Lung (tissue), 11 donors: ENCODE measurements at regions not wholly inside any gene's neighbourhood (a gene's known extent, or its start where the extent isn't known, plus 50 kb on each side); places are given as distances from the start of the nearest gene placed in this dataset.
"Not testable (repeated sequence)": the region's sequence is repeated elsewhere in the genome, so short reads cannot be mapped to it uniquely, and the experiment has no call there.

Source experiments
- ATAC-seq: fragments of 200-7000 bp; cut with Tn5 transposase; one replicate; pipeline ENCODE4 v1.9.1; 2020; ENCODE audit warnings: moderate number of reproducible peaks; ENCODE audit not compliant: insufficient read depth, low FRiP score
- DNase-seq, 3 donors: peaks; one replicate each; pipeline ENCODE4 v3.0.0-alpha.2; 2013 to 2017
- H3K27ac ChIP-seq, 2 donors: one replicate each; pipeline ENCODE4 v1.5.1; 2013; ENCODE audit warnings: mild to moderate bottlenecking in 2 of 2, moderate library complexity in 2 of 2, control low read depth in 1 of 2, inconsistent platforms in 1 of 2, low read depth in 1 of 2, low read length in 1 of 2
- H3K27me3 ChIP-seq, 3 donors: one replicate each; pipeline ENCODE4 v1.5.1; 2013; ENCODE audit warnings: low read length in 2 of 3; ENCODE audit not compliant: control insufficient read depth in 3 of 3, insufficient read depth in 3 of 3
- H3K36me3 ChIP-seq, 4 donors: one replicate each; pipeline ENCODE4 v1.5.1; 2013; ENCODE audit warnings: low read length in 4 of 4, mild to moderate bottlenecking in 1 of 4, moderate library complexity in 1 of 4; ENCODE audit not compliant: control insufficient read depth in 4 of 4, insufficient read depth in 4 of 4
- H3K4me1 ChIP-seq, 5 donors: one replicate each; pipeline ENCODE4 v1.5.1; 2013; ENCODE audit warnings: low read length in 5 of 5, mild to moderate bottlenecking in 2 of 5, moderate library complexity in 1 of 5; ENCODE audit not compliant: control insufficient read depth in 5 of 5, insufficient read depth in 5 of 5
- H3K4me3 ChIP-seq: one replicate; pipeline ENCODE4 v1.5.1; 2013; ENCODE audit warnings: mild to moderate bottlenecking, control low read depth, moderate library complexity
- H3K9ac ChIP-seq, 2 donors: one replicate each; pipeline ENCODE4 v1.5.1; 2013; ENCODE audit warnings: low read length in 2 of 2, control low read depth in 1 of 2; ENCODE audit not compliant: insufficient read depth in 1 of 2
- H3K9me3 ChIP-seq, 4 donors: one replicate each; pipeline ENCODE4 v1.5.1; 2013; ENCODE audit warnings: low read length in 3 of 4, mild to moderate bottlenecking in 1 of 4, moderate library complexity in 1 of 4; ENCODE audit not compliant: control insufficient read depth in 4 of 4, insufficient read depth in 3 of 4
- CTCF ChIP-seq: IDR thresholded peaks from 2 replicates; pipeline ENCODE4 v1.5.1; 2012; ENCODE audit warnings: mild to moderate bottlenecking; ENCODE audit errors: control extremely low read depth, extremely low read depth
- WGBS, 2 donors: extraction: QIAGEN DNeasy Blood & Tissue Kit; methylation state at CpG; one replicate each; pipeline ENCODE4 v1.1.7; 2013; 5-methylcytosine and 5-hydroxymethylcytosine counted together
- donor health status: control.
- donor health status: control.
- donor health status: Bipolar disorder and iron deficiency.
- donor health status: healthy.
- donor health status: DM: yes; HTN: yes; CAD: no.

GRCh38 chr6:76876922-76877553 lies 586.3 kb downstream of the HTR1B start:
- WGBS, 2 donors = 64 to 75% methylated on average over 8 to 9 of the region's 10 CpGs
- no peak overlapping the region for H3K4me3 ChIP-seq
- ATAC-seq = peak; percentile 72
- DNase-seq = peak; percentile 19 to 62 (median 60)
- no peaks in the 10 kb centered on the region for H3K4me1 ChIP-seq
- no peaks in the 10 kb centered on the region for H3K9me3 ChIP-seq
- no peak for TF ChIP-seq CTCF
- H3K36me3 ChIP-seq = no peaks in the 10 kb centered on the region
- no peak overlapping the region for H3K27ac ChIP-seq
- no peaks in the 10 kb centered on the region for H3K27me3 ChIP-seq
- H3K9ac ChIP-seq = no peak overlapping the region

- WGBS, 2 donors = 59 to 78% methylated on average over 11 to 12 of the region's 18 CpGs
- not testable (repeated sequence) for H3K9me3 ChIP-seq, H3K27ac ChIP-seq, H3K27me3 ChIP-seq, H3K4me3 ChIP-seq, DNase-seq, ATAC-seq, H3K4me1 ChIP-seq, H3K36me3 ChIP-seq, H3K9ac ChIP-seq
Observed at GRCh38 chr6:76876430-76876829, 586.9 kb downstream of the HTR1B start.

- Histone ChIP-seq H3K36me3 (no peaks in the 10 kb centered on the region), H3K27ac (no peak overlapping the region), H3K9me3 (no peaks in the 10 kb centered on the region), H3K9ac (no peak overlapping the region), H3K4me1 (no peaks in the 10 kb centered on the region), H3K4me3 (no peak overlapping the region), H3K27me3 (no peaks in the 10 kb centered on the region)
- 65 to 72% methylated on average over 3 of the region's 3 CpGs for WGBS, 2 donors
- TF ChIP-seq CTCF = no peak
- no peak for ATAC-seq
- no peak for DNase-seq
Observed at GRCh38 chr6:76867182-76867581, 596.1 kb downstream of the HTR1B start.

DNA sequence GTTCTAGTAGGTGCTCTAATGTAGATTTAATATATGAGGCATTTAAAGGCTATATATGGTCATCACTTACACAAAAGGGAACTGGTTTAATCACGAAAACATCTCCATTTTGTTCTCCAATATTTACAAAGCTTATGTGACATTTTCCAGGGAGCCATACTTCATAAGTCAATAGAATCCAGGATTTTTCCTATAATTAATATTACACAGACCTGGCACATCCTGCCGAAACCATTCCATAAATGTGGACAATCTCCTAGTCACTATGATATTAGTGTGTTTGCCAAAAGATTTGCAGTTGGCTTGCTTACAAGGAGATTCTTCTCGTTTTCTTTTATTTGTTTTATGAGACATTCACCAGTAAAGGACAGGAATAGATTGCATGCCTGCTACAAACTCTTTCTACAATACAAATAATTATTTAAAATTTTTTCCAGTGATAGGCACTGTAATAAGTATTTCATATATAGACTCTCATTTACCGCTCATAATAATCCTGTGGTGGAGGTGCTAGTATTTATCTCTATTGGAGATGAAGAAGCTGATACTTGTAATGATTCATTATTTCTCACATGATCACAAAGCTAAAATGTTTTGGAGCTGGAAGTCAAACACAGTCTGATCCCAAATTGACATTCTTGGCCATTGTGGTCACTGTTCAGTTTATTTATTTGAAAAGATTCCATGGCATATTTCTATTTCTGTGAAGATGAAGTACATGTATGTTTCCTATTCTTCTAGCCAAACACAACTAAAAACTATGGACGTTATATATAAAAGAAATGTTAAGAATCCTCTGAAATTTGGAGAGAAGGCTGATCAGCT lies 597.0 kb downstream of the HTR1B start:
- WGBS, 2 donors = 67 to 81% methylated on average over 5 of the region's 5 CpGs
- Histone ChIP-seq H3K9ac (no peak overlapping the region), H3K9me3 (no peaks in the 10 kb centered on the region), H3K36me3 (no peaks in the 10 kb centered on the region), H3K4me3 (no peak overlapping the region), H3K27ac (no peak overlapping the region), H3K27me3 (no peaks in the 10 kb centered on the region), H3K4me1 (no peaks in the 10 kb centered on the region)
- no peak for ATAC-seq
- no peak for TF ChIP-seq CTCF
- no peak for DNase-seq
